ENCODE measurements at regions not wholly inside any gene's neighbourhood (a gene's known extent, or its start where the extent isn't known, plus 50 kb on each side); places are given as distances from the start of the nearest gene placed in this dataset.

- H3F3A ChIP-seq (ENCODE audit: insufficient read depth, low read length, poor library complexity, severe bottlenecking) = no peaks in the 10 kb centered on the region
- no peaks in the 10 kb centered on the region for H4K20me1 ChIP-seq (ENCODE audit: insufficient read depth)
- H2AFZ ChIP-seq (ENCODE audit: low read depth, low read length) = no peak overlapping the region
- TF ChIP-seq RAD21 (conservative IDR thresholded peaks at IDR 0.05) = no peak
- no peaks in the 10 kb centered on the region for H3K79me2 ChIP-seq (replicated peaks; ENCODE audit: insufficient read depth, low read length)
- no peak overlapping the region for H3K9ac ChIP-seq (ENCODE audit: low read length)
- no peak overlapping the region for H3K27ac ChIP-seq (ENCODE audit: low read length)
- no peaks in the 10 kb centered on the region for H3K27me3 ChIP-seq (ENCODE audit: insufficient read depth, low read depth, low read length)
- H3K36me3 ChIP-seq (ENCODE audit: insufficient read depth, low read length) = no peaks in the 10 kb centered on the region
- no peak overlapping the region for H3K4me2 ChIP-seq (ENCODE audit: low read length)
- no peak overlapping the region for H3K4me3 ChIP-seq (ENCODE audit: low read length)
- no peaks in the 10 kb centered on the region for H3K9me2 ChIP-seq (ENCODE audit: insufficient read depth, low read length)
- H3K9me3 ChIP-seq (ENCODE audit: low read length) = no peaks in the 10 kb centered on the region
Observed at GRCh38 chr5:33048315-33048714, 337.2 kb downstream of the NPR3 start.

- Histone ChIP-seq H3K4me2 (ENCODE audit: low read length) (no peak overlapping the region), H3K27me3 (ENCODE audit: insufficient read depth, low read depth, low read length) (no peaks in the 10 kb centered on the region), H2AFZ (ENCODE audit: low read depth, low read length) (no peak overlapping the region), H3K4me3 (ENCODE audit: low read length) (no peak overlapping the region), H3F3A (ENCODE audit: insufficient read depth, low read length, poor library complexity, severe bottlenecking) (no peaks in the 10 kb centered on the region), H4K20me1 (ENCODE audit: insufficient read depth) (no peaks in the 10 kb centered on the region), H3K79me2 (replicated peaks; ENCODE audit: insufficient read depth, low read length) (no peaks in the 10 kb centered on the region), H3K9ac (ENCODE audit: low read length) (no peak overlapping the region), H3K9me3 (ENCODE audit: low read length) (no peaks in the 10 kb centered on the region), H3K27ac (ENCODE audit: low read length) (no peak overlapping the region), H3K9me2 (ENCODE audit: insufficient read depth, low read length) (no peaks in the 10 kb centered on the region), H3K36me3 (ENCODE audit: insufficient read depth, low read length) (no peaks in the 10 kb centered on the region)
- no peak for TF ChIP-seq RAD21 (conservative IDR thresholded peaks at IDR 0.05)
Observed at GRCh38 chr5:33049298-33049697, 338.2 kb downstream of the NPR3 start.

GRCh38 chr5:33049842-33050241 lies 338.7 kb downstream of the NPR3 start:
- Histone ChIP-seq H3K36me3 (ENCODE audit: insufficient read depth, low read length) (no peaks in the 10 kb centered on the region), H3K27me3 (ENCODE audit: insufficient read depth, low read depth, low read length) (no peaks in the 10 kb centered on the region), H3K4me2 (ENCODE audit: low read length) (no peak overlapping the region), H2AFZ (ENCODE audit: low read depth, low read length) (no peak overlapping the region), H3K27ac (ENCODE audit: low read length) (no peak overlapping the region), H3K9ac (ENCODE audit: low read length) (no peak overlapping the region), H3K9me3 (ENCODE audit: low read length) (no peaks in the 10 kb centered on the region), H4K20me1 (ENCODE audit: insufficient read depth) (no peaks in the 10 kb centered on the region), H3K79me2 (replicated peaks; ENCODE audit: insufficient read depth, low read length) (no peaks in the 10 kb centered on the region), H3F3A (ENCODE audit: insufficient read depth, low read length, poor library complexity, severe bottlenecking) (no peaks in the 10 kb centered on the region), H3K4me3 (ENCODE audit: low read length) (no peak overlapping the region), H3K9me2 (ENCODE audit: insufficient read depth, low read length) (no peaks in the 10 kb centered on the region)
- TF ChIP-seq POLR2AphosphoS5 (IDR thresholded peaks at IDR 0.05) (no peak), REST (IDR thresholded peaks at IDR 0.05; ENCODE audit: borderline replicate concordance) (no peak), CTCF (IDR thresholded peaks at IDR 0.05; ENCODE audit: poor library complexity, severe bottlenecking) (no peak), EZH2 (IDR thresholded peaks at IDR 0.05; ENCODE audit: borderline replicate concordance, insufficient read depth, low read length, poor library complexity, severe bottlenecking) (no peak), MXI1 (conservative IDR thresholded peaks at IDR 0.05; ENCODE audit: poor library complexity, severe bottlenecking) (no peak), EP300 (conservative IDR thresholded peaks at IDR 0.05; ENCODE audit: poor library complexity, severe bottlenecking) (no peak), RAD21 (conservative IDR thresholded peaks at IDR 0.05) (no peak), SMC3 (conservative IDR thresholded peaks at IDR 0.05; ENCODE audit: poor library complexity) (no peak), TAF1 (IDR thresholded peaks at IDR 0.05; ENCODE audit: low read depth) (no peak)

Data from neural cell (in vitro differentiated cells).